GM18499 (cell line): ENCODE measurements at regions not wholly inside any gene's neighbourhood (a gene's known extent, or its start where the extent isn't known, plus 50 kb on each side); places are given as distances from the start of the nearest gene placed in this dataset.

Source experiments
- ATAC-seq: cut with Tn5 transposase; IDR thresholded peaks from one replicate; pipeline ENCODE4 v1.9.1; 2021; ENCODE audit warnings: moderate number of reproducible peaks; ENCODE audit not compliant: insufficient read depth, unreplicated experiment

- ATAC-seq = no peak
These were observed 379.4 kb downstream of the PLPP3 start for GRCh38 chr1:56199956-56200355.

GRCh38 chr1:56199061-56199460 lies 380.3 kb downstream of the PLPP3 start:
- ATAC-seq = no peak

GRCh38 chr1:56197946-56198345 lies 381.4 kb downstream of the PLPP3 start:
- no peak for ATAC-seq

GRCh38 chr1:56196839-56197238 lies 382.5 kb downstream of the PLPP3 start:
- ATAC-seq = no peak

GRCh38 chr1:56194701-56195300 lies 384.6 kb downstream of the PLPP3 start:
- ATAC-seq = no peak

- no peak for ATAC-seq
These were observed 385.7 kb downstream of the PLPP3 start for GRCh38 chr1:56193656-56194055.

- no peak for ATAC-seq
These were observed 388.0 kb downstream of the PLPP3 start for GRCh38 chr1:56191369-56191768.

- no peak for ATAC-seq
These were observed 388.5 kb downstream of the PLPP3 start for GRCh38 chr1:56190806-56191365.

- ATAC-seq = no peak
These were observed 389.2 kb downstream of the PLPP3 start for GRCh38 chr1:56189946-56190805.

- ATAC-seq = no peak
These were observed 389.9 kb downstream of the PLPP3 start for GRCh38 chr1:56189454-56189853.

- ATAC-seq = no peak
These were observed 390.5 kb downstream of the PLPP3 start for GRCh38 chr1:56188855-56189254.

GRCh38 chr1:56188221-56188620 lies 391.1 kb downstream of the PLPP3 start:
- ATAC-seq = no peak

GRCh38 chr1:56187405-56187804 lies 392.0 kb downstream of the PLPP3 start:
- ATAC-seq = no peak

GRCh38 chr1:56185493-56185892 lies 393.9 kb downstream of the PLPP3 start:
- ATAC-seq = no peak

GRCh38 chr1:56183151-56183550 lies 396.2 kb downstream of the PLPP3 start:
- ATAC-seq = no peak

- no peak for ATAC-seq
These were observed 398.7 kb downstream of the PLPP3 start for GRCh38 chr1:56180520-56181190.

- no peak for ATAC-seq
These were observed 399.8 kb downstream of the PLPP3 start for GRCh38 chr1:56179543-56179942.

GRCh38 chr1:56175211-56175610 lies 404.2 kb downstream of the PLPP3 start:
- ATAC-seq = no peak

GRCh38 chr1:56174176-56174885 lies 405.0 kb downstream of the PLPP3 start:
- no peak for ATAC-seq

GRCh38 chr1:56173736-56174135 lies 405.6 kb downstream of the PLPP3 start:
- ATAC-seq = no peak
